Heart left ventricle (tissue), 16 donors: ENCODE measurements at regions not wholly inside any gene's neighbourhood (a gene's known extent, or its start where the extent isn't known, plus 50 kb on each side); places are given as distances from the start of the nearest gene placed in this dataset.

Source experiments
- ATAC-seq, 4 donors: fragments of 200-7000 bp; cut with Tn5 transposase; one replicate each; pipeline ENCODE4 v1.9.1; 2020 to 2022; ENCODE audit warnings: moderate library complexity in 4 of 4, mild to moderate bottlenecking in 3 of 4, moderate number of reproducible peaks in 1 of 4
- DNase-seq, 5 donors: peaks; one replicate each; pipeline ENCODE4 v3.0.0-alpha.2; 2020
- H3K27ac ChIP-seq, 12 donors: fragments of 200-600 bp; sonication (generic) in 4 of 12; one replicate each; pipeline versions ENCODE4 v1.5.0 to v1.8.0; 2016 to 2022; ENCODE audit warnings: mild to moderate bottlenecking in 2 of 12
- H3K27me3 ChIP-seq, 9 donors: fragments of 200-600 bp; sonication (generic) in 2 of 9; one replicate each; pipeline versions ENCODE4 v1.5.1 to v1.8.0; 2016 to 2022; ENCODE audit warnings: mild to moderate bottlenecking in 3 of 9
- H3K36me3 ChIP-seq, 9 donors: fragments of 200-600 bp; sonication (generic) in 2 of 9; one replicate each; pipeline versions ENCODE4 v1.5.0 to v1.8.0; 2018 to 2022; ENCODE audit warnings: mild to moderate bottlenecking in 2 of 9
- H3K4me1 ChIP-seq, 12 donors: fragments of 200-600 bp; sonication (generic) in 4 of 12; one replicate each; pipeline versions ENCODE4 v1.5.0 to v1.8.0; 2016 to 2022; ENCODE audit warnings: mild to moderate bottlenecking in 3 of 12
- H3K4me3 ChIP-seq, 12 donors: fragments of 200-600 bp; sonication (generic) in 4 of 12; one replicate each; pipeline versions ENCODE4 v1.5.0 to v1.8.0; 2017 to 2022; ENCODE audit warnings: mild to moderate bottlenecking in 9 of 12, moderate library complexity in 4 of 12
- H3K9me3 ChIP-seq, 12 donors: fragments of 200-600 bp; sonication (generic) in 4 of 12; one replicate each; pipeline versions ENCODE4 v1.5.0 to v1.8.0; 2016 to 2022; ENCODE audit warnings: mild to moderate bottlenecking in 1 of 12
- CTCF ChIP-seq, 12 donors: fragments of 200-600 bp; sonication (generic) in 4 of 12; IDR thresholded peaks; one replicate each; pipeline versions ENCODE4 v1.5.0 to v1.8.0; 2018 to 2022; ENCODE audit warnings: antibody characterized with exemption in 12 of 12, mild to moderate bottlenecking in 5 of 12
- POLR2A ChIP-seq, 2 donors: fragments of 450-650 bp; IDR thresholded peaks; one replicate each; pipeline ENCODE4 v1.6.1; 2017; ENCODE audit warnings: antibody characterized with exemption in 2 of 2, mild to moderate bottlenecking in 2 of 2, moderate library complexity in 2 of 2
- WGBS, 4 donors: extraction: QIAGEN DNeasy Blood & Tissue Kit in 2 of 4; methylation state at CpG; one replicate each; pipeline versions ENCODE4 v1.1.5 to v1.1.7; 2013 to 2018; 5-methylcytosine and 5-hydroxymethylcytosine counted together
- intact Hi-C, 10 donors: fragments of 100-400 bp; cut with DNase I; formaldehyde crosslinking; loops; one replicate each; pipeline versions ENCODE4 v1.11.1 to v1.14.2; 2022
- donor health status: ischemic (EF 13 %, LVEDD 7.1; RV severe dilation, severe dysfunction).
- donor health status: healthy with polysubstance abuse.
- donor health status: DM: no; HTN: yes; CAD: no.
- donor health status: DM: no; HTN: no; CAD: no.
- donor health status: ischemic (EF 25% LVEDD 6.9; RV normal size, moderate dysfunction).
- donor health status: ischemic (EF 25% LVEDD 5.7; RV mildly dilated, moderate dysfunction).
- donor health status: healthy.
- donor health status: DM: yes; HTN: yes; CAD: no.
- donor health status: ischemic (EF 35%, LVEDD 5.7; RV mildly dilated, moderate dysfunction).
- donor health status: nonischemic (EF 11% LVEDD 7.7; RV severe dilation, severe dysfunction).
- donor health status: DM: yes; HTN: yes; CAD: no.
- donor health status: PGD.
- donor health status: ischemic (EF 29% LVEDD 5.4; RV normal size, mild dysfunction).
- donor health status: nonischemic (EF 23%, LVEDD 6.1; RV moderate dilation, normal function).

- no peak for DNase-seq
- no peak for TF ChIP-seq POLR2A (IDR thresholded peaks at IDR 0.05)
- no peak for TF ChIP-seq CTCF (IDR thresholded peaks at IDR 0.05)
- H3K27ac ChIP-seq, result no peak overlapping the region
- 44 to 85% (median 79%) methylated on average over 1 of the region's 1 CpG for WGBS, 4 donors
- no peaks in the 10 kb centered on the region for H3K4me1 ChIP-seq
- intact Hi-C loops, result loop anchor here in 1 of 10 donors (1.0 kb wide), 1 partner anchor 9 kb away; no protein-coding TSS in a partner anchor
- H3K36me3 ChIP-seq, result no peaks in the 10 kb centered on the region
- no peak for ATAC-seq
- H3K9me3 ChIP-seq, result no peaks in the 10 kb centered on the region
- H3K4me3 ChIP-seq, result no peak overlapping the region
- H3K27me3 ChIP-seq, result no peaks in the 10 kb centered on the region
These were observed 209.7 kb upstream of the NPY2R start for GRCh38 chr4:154998773-154999172.

GRCh38 chr4:154999950-155000578, 208.4 kb upstream of the NPY2R start:
- no peaks in the 10 kb centered on the region for H3K9me3 ChIP-seq
- TF ChIP-seq CTCF (IDR thresholded peaks at IDR 0.05) (no peak), POLR2A (IDR thresholded peaks at IDR 0.05) (no peak)
- no peaks in the 10 kb centered on the region for H3K36me3 ChIP-seq
- H3K27me3 ChIP-seq, result no peaks in the 10 kb centered on the region
- H3K27ac ChIP-seq, result no peak overlapping the region
- H3K4me3 ChIP-seq, result no peak overlapping the region
- 77 to 89% (median 85%) methylated on average over 3 of the region's 3 CpGs for WGBS, 4 donors
- ATAC-seq (no peak), DNase-seq (no peak)
- H3K4me1 ChIP-seq, result no peaks in the 10 kb centered on the region
- intact Hi-C loops, result loop anchor here in 1 of 10 donors (1.0 kb wide), 1 partner anchor 11 kb away; no protein-coding TSS in a partner anchor

- Histone ChIP-seq H3K9me3 (no peaks in the 10 kb centered on the region), H3K27ac (no peak overlapping the region), H3K36me3 (no peaks in the 10 kb centered on the region), H3K4me3 (no peak overlapping the region), H3K27me3 (no peaks in the 10 kb centered on the region), H3K4me1 (no peaks in the 10 kb centered on the region)
- ATAC-seq (no peak), DNase-seq (no peak)
- 94 to 99% (median 96%) methylated on average over 2 of the region's 2 CpGs for WGBS, 4 donors
- TF ChIP-seq CTCF (IDR thresholded peaks at IDR 0.05) (no peak), POLR2A (IDR thresholded peaks at IDR 0.05) (no peak)
- intact Hi-C loops, result no loop called here
These were observed 207.2 kb upstream of the NPY2R start for GRCh38 chr4:155001251-155001650.

DNA sequence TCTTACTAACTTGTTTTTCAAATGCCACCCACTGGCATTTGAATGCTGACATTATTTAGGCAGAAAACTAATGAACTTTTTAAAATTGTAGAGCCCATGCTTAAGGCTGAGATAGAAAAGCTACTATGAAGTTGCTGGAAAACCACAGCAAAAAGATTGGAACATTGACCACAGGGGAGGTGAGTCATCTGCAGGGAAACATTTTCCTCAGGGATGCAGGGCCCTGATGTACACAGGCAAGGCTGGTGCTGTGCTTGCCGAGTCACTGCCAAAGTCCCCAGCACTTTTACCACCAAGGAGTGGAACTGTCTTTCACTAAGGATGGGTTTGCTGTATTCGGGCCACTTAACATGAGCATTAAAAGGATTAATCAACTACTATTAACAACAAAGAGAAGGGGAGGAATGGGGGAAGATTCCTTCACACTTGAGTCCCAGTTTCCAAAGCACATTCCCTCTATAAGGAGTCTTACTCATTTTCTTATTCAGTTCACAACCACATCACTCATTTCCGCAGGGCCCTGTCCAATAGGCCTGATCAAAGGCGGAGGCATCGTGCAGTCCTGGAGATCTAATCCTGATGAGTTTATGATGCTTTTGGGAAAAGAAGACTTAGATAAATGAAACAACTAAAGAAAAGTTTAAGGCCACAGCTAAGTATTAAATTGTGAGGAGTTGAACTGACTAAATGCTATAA, 202.9 kb upstream of the NPY2R start:
- intact Hi-C loops, result no loop called here
- Histone ChIP-seq H3K27me3 (peaks cover 0 to 6% (median 0%) of the 10 kb centered on the region in 9 donors), H3K9me3 (no peaks in the 10 kb centered on the region), H3K4me1 (no peaks in the 10 kb centered on the region), H3K27ac (no peak overlapping the region), H3K36me3 (no peaks in the 10 kb centered on the region), H3K4me3 (no peak overlapping the region)
- ATAC-seq (no peak), DNase-seq (no peak)
- TF ChIP-seq POLR2A (IDR thresholded peaks at IDR 0.05), result no peak
- no peak for TF ChIP-seq CTCF (IDR thresholded peaks at IDR 0.05)
- 67 to 68% (median 67%) methylated on average over 5 of the region's 5 CpGs for WGBS, 4 donors
